K562 (cell line): ENCODE measurements at regions not wholly inside any gene's neighbourhood (a gene's known extent, or its start where the extent isn't known, plus 50 kb on each side); places are given as distances from the start of the nearest gene placed in this dataset.

Experiments
- ATAC-seq: fragments of 200-7000 bp; cut with Tn5 transposase; 3 replicates; pipeline ENCODE4 v1.9.1; 2020; ENCODE audit warnings: moderate library complexity
- BruUV-seq: library from RNA; stranded (reverse); fragments of 400-500 nt; replicated peaks from 2 replicates; lab custom pipeline; 2021; lab: Mats Ljungman, UMichigan
- CTCF ChIA-PET: fragments of 300-600 bp; formaldehyde crosslinking; extraction: SDS; loops from one replicate; lab custom pipeline; 2021; ENCODE audit warnings: low intra/inter-chr PET ratio; lab: Yijun Ruan, JAX
- POLR2A ChIA-PET: fragments of 300-600, 350-650 bp; sonication (Branson Sonifier 250); formaldehyde crosslinking; extraction: SDS; loops from one replicate; lab custom pipeline; 2021; ENCODE audit warnings: antibody characterized with exemption, inconsistent platforms; lab: Yijun Ruan, JAX
- DNase-seq, 4 experiments: peaks; one replicate each; pipeline versions ENCODE4 v3.0.0 to v3.0.0-alpha.2; 2011 to 2018; ENCODE audit warnings: low spot score in 3 of 4, mixed read lengths in 3 of 4; ENCODE audit errors: extremely low read depth in 1 of 4
- FAIRE-seq: peaks from 2 replicates; lab custom pipeline; 2011; peaks lifted over from hg19 to GRCh38; lab: Jason Lieb, UNC
- H2AFZ ChIP-seq: 2 replicates; pipeline ENCODE4 v1.6.0; 2011; ENCODE audit warnings: low read depth, low read length, control low read depth, inconsistent platforms
- H3K27ac ChIP-seq: fragments of 200-600 bp; 3 replicates; pipeline ENCODE4 v1.8.0; 2011; ENCODE audit warnings: low read depth, mild to moderate bottlenecking, control low read depth, inconsistent platforms, low read length, moderate library complexity, mixed read lengths; ENCODE audit errors: extremely low read depth
- H3K27me3 ChIP-seq, 2 experiments: fragments of 300-600 bp in 1 of 2; 2 replicates in 1 of 2; 3 replicates in 1 of 2; pipeline versions ENCODE4 v1.6.0 to v1.8.0; 2011; ENCODE audit warnings: inconsistent platforms in 2 of 2, low read length in 2 of 2, mild to moderate bottlenecking in 1 of 2, mixed read lengths in 1 of 2, moderate library complexity in 1 of 2; ENCODE audit not compliant: control insufficient read depth in 2 of 2, insufficient read depth in 2 of 2
- H3K36me3 ChIP-seq: fragments of 300-600 bp; 3 replicates; pipeline ENCODE4 v1.8.0; 2011; ENCODE audit warnings: mild to moderate bottlenecking, low read length, inconsistent platforms; ENCODE audit not compliant: control insufficient read depth, insufficient read depth
- H3K4me1 ChIP-seq, 2 experiments: fragments of 200-600 bp in 1 of 2; replicated peaks in 1 of 2; 2 replicates in 1 of 2; 3 replicates in 1 of 2; pipeline versions ENCODE4 v1.5.1 to v1.8.0; 2011; ENCODE audit warnings: inconsistent platforms in 2 of 2, low read length in 2 of 2, mild to moderate bottlenecking in 1 of 2, mixed read lengths in 1 of 2, moderate library complexity in 1 of 2; ENCODE audit not compliant: control insufficient read depth in 2 of 2, insufficient read depth in 2 of 2
- H3K4me2 ChIP-seq: 2 replicates; pipeline ENCODE4 v1.6.1; 2011; ENCODE audit warnings: low read length, control low read depth, inconsistent platforms, mixed read lengths; ENCODE audit not compliant: insufficient read depth
- H3K4me3 ChIP-seq: fragments of 200-600 bp; sonication (generic), shearing (Covaris generic); 2 replicates; pipeline ENCODE4 v1.5.1; 2016; ENCODE audit warnings: control low read depth, inconsistent platforms
- H3K79me2 ChIP-seq: fragments of 200-600 bp; 3 replicates; pipeline ENCODE4 v1.8.0; 2011; ENCODE audit warnings: low read length, inconsistent platforms; ENCODE audit not compliant: control insufficient read depth, insufficient read depth
- H3K9ac ChIP-seq, 2 experiments: 2 replicates each; pipeline versions ENCODE4 v1.6.0 to v1.6.1; 2011; ENCODE audit warnings: low read depth in 2 of 2, low read length in 2 of 2, control low read depth in 1 of 2, inconsistent platforms in 1 of 2, mild to moderate bottlenecking in 1 of 2, mixed read lengths in 1 of 2; ENCODE audit not compliant: insufficient read depth in 1 of 2
- H3K9me1 ChIP-seq: one replicate; pipeline ENCODE4 v1.6.0; 2011; ENCODE audit warnings: inconsistent platforms, mild to moderate bottlenecking, low read length, moderate library complexity; ENCODE audit not compliant: control insufficient read depth, insufficient read depth
- H3K9me3 ChIP-seq: replicated peaks from 2 replicates; pipeline ENCODE4 v1.5.1; 2011; ENCODE audit warnings: low read depth, low read length, inconsistent platforms; ENCODE audit not compliant: control insufficient read depth, insufficient read depth
- H4K20me1 ChIP-seq: replicated peaks from 2 replicates; pipeline ENCODE4 v1.6.1; 2011; ENCODE audit warnings: low read length, inconsistent platforms, mixed read lengths; ENCODE audit not compliant: control insufficient read depth, insufficient read depth
- ARID4B ChIP-seq: sonication (generic); formaldehyde crosslinking; IDR thresholded peaks from 2 replicates; pipeline ENCODE4 v1.8.0; 2022; ENCODE audit warnings: mild to moderate bottlenecking, missing genetic modification reagents
- CCNT2 ChIP-seq: IDR thresholded peaks from 2 replicates; pipeline ENCODE4 v1.6.1; 2011; ENCODE audit warnings: borderline replicate concordance, low read depth, mild to moderate bottlenecking, moderate library complexity, mixed read lengths, low read length; ENCODE audit not compliant: insufficient read length; ENCODE audit errors: extremely low read depth
- E2F5 ChIP-seq: sonication (generic); formaldehyde crosslinking; IDR thresholded peaks from 2 replicates; pipeline ENCODE4 v1.8.0; 2022; ENCODE audit warnings: mild to moderate bottlenecking, missing genetic modification reagents
- MYBL2 ChIP-seq, 2 experiments: fragments of 450-650 bp in 1 of 2; sonication (generic) in 1 of 2; formaldehyde crosslinking in 1 of 2; IDR thresholded peaks; 2 replicates each; pipeline versions ENCODE4 v1.6.1 to v1.8.1; 2017 to 2022; ENCODE audit warnings: borderline replicate concordance in 1 of 2, inconsistent platforms in 1 of 2, low read depth in 1 of 2, mild to moderate bottlenecking in 1 of 2, missing genetic modification reagents in 1 of 2, moderate library complexity in 1 of 2
- SAFB2 ChIP-seq: fragments of 200-400 bp; formaldehyde crosslinking; IDR thresholded peaks from 2 replicates; pipeline ENCODE4 v1.6.1; 2018; ENCODE audit warnings: borderline replicate concordance, low read length, low read depth, moderate library complexity; ENCODE audit not compliant: severe bottlenecking
- ZNF224 ChIP-seq: sonication (generic); formaldehyde crosslinking; IDR thresholded peaks from 2 replicates; pipeline ENCODE4 v1.8.0; 2022; ENCODE audit warnings: mild to moderate bottlenecking, missing genetic modification reagents
- WGBS: fragments of 100-300 bp; shearing (Covaris generic); methylation state at CpG from one replicate; pipeline ENCODE4 v1.1.6; 2016; ENCODE audit warnings: low coverage, mixed read lengths; ENCODE audit not compliant: insufficient coverage; ENCODE audit errors: missing lambda C conversion rate; 5-methylcytosine and 5-hydroxymethylcytosine counted together
- in situ Hi-C: fragments of 300-500 bp; cut with MboI; formaldehyde crosslinking; loops from 4 replicates; pipeline ENCODE4 v1.15.0; 2018; ENCODE audit warnings: inconsistent platforms, mixed read lengths
- intact Hi-C: fragments of 100-400 bp; cut with micrococcal nuclease; formaldehyde crosslinking; loops from 2 replicates; pipeline ENCODE4 v1.14.2; 2022

- BruUV-seq: no TSS peak
- H3K4me3 ChIP-seq: no peak overlapping the region
Observed at GRCh38 chr17:33954597-33954996, 300.5 kb upstream of the CCL2 start.

More at GRCh38 chr17:33954597-33954996, 300.5 kb upstream of the CCL2 start:
- Histone ChIP-seq H3K79me2 (no peaks in the 10 kb centered on the region), H3K4me2 (no peak overlapping the region), H3K27ac (no peak overlapping the region), H4K20me1 (no peaks in the 10 kb centered on the region), H3K4me1 (no peaks in the 10 kb centered on the region; a peak in 1 of 5 replicates), H3K9ac (no peak overlapping the region), H2AFZ (no peak overlapping the region), H3K9me3 (no peaks in the 10 kb centered on the region; the same call in 1 of the 2 replicates), H3K36me3 (no peaks in the 10 kb centered on the region), H3K27me3 (peaks cover 2 to 15% of the 10 kb centered on the region in 2 experiments; a peak in 3 of 5 replicates), H3K9me1 (no peaks in the 10 kb centered on the region)
- TF ChIP-seq ZNF224 (no peak), ARID4B (CRISPR knock-in tag) (no peak), MYBL2 (IDR thresholded peaks at IDR 0.05; ENCODE audit: low read depth) (no peak), MYBL2 (CRISPR knock-in tag; IDR thresholded peaks at IDR 0.05; ENCODE audit: borderline replicate concordance) (no peak), SAFB2 (no peak), E2F5 (CRISPR knock-in tag) (no peak), CCNT2 (no peak)
- no peak for FAIRE-seq
- in situ Hi-C loops (no loop called here), intact Hi-C loops (no loop called here)
- ChIA-PET CTCF (no interaction called here), POLR2A (interaction anchor here (0.8 to 2.4 kb wide), 5 partner anchors 10 to 23 kb away, joined by 3 to 11 read pairs (median 5); no protein-coding TSS in a partner anchor)
- ATAC-seq: no peak
- no peak for DNase-seq
- WGBS: 0% methylated on average over 3 of the region's 3 CpGs
